Gastrocnemius medialis (tissue), 4 donors: ENCODE measurements at regions not wholly inside any gene's neighbourhood (a gene's known extent, or its start where the extent isn't known, plus 50 kb on each side); places are given as distances from the start of the nearest gene placed in this dataset.
"Not testable (repeated sequence)": the region's sequence is repeated elsewhere in the genome, so short reads cannot be mapped to it uniquely, and the experiment has no call there.

Experiments used
- ATAC-seq, 2 donors: fragments of 150-250 bp; one replicate each; pipeline ENCODE4 v1.9.1; 2016
- DNase-seq, 2 donors: peaks; one replicate each; pipeline ENCODE4 v3.0.0-alpha.2; 2019
- H3K27ac ChIP-seq, 4 donors: fragments of 200-600 bp; sonication (generic); 1 replicate in 1 of 4; 2 replicates in 3 of 4; pipeline ENCODE4 v1.5.1; 2016 to 2018; ENCODE audit warnings: mild to moderate bottlenecking in 2 of 4, moderate library complexity in 1 of 4
- H3K27me3 ChIP-seq, 3 donors: fragments of 200-600 bp; sonication (generic) in 2 of 3; 1 replicate in 1 of 3; 2 replicates in 2 of 3; pipeline versions ENCODE4 v1.5.1 to v1.6.0; 2016 to 2019; ENCODE audit warnings: mild to moderate bottlenecking in 1 of 3, moderate library complexity in 1 of 3
- H3K36me3 ChIP-seq, 2 donors: fragments of 200-600 bp; sonication (generic) in 1 of 2; one replicate each; pipeline ENCODE4 v1.5.1; 2017 to 2018
- H3K4me1 ChIP-seq, 2 donors: fragments of 200-600 bp; sonication (generic) in 1 of 2; one replicate each; pipeline ENCODE4 v1.5.1; 2016 to 2017; ENCODE audit warnings: mild to moderate bottlenecking in 2 of 2
- H3K4me3 ChIP-seq, 4 donors: fragments of 200-600 bp; sonication (generic) in 3 of 4; 1 replicate in 1 of 4; 2 replicates in 3 of 4; pipeline ENCODE4 v1.5.1; 2016 to 2019; ENCODE audit warnings: mild to moderate bottlenecking in 2 of 4
- H3K9me3 ChIP-seq, 3 donors: fragments of 200-600 bp; sonication (generic) in 2 of 3; 1 replicate in 1 of 3; 2 replicates in 2 of 3; pipeline ENCODE4 v1.5.1; 2016 to 2019
- POLR2A ChIP-seq, 2 donors: fragments of 450-650 bp; IDR thresholded peaks; one replicate each; pipeline ENCODE4 v1.6.1; 2017; ENCODE audit warnings: antibody characterized with exemption in 2 of 2, mild to moderate bottlenecking in 2 of 2, moderate library complexity in 2 of 2
- in situ Hi-C, 4 donors: fragments of 200-750 bp; cut with MboI; loops; one replicate each; pipeline versions ENCODE4 v1.15.0 to v1.8.0; 2017; ENCODE audit warnings: low sequenced_read_pairs in 4 of 4
- intact Hi-C: fragments of 100-400 bp; cut with DNase I; formaldehyde crosslinking; loops from one replicate; pipeline ENCODE4 v1.15.1; 2023; ENCODE audit warnings: low total_unique reads
- TF ChIP-seq, protein P1 (sequence below), 5 experiments: fragments of 450-650 bp in 3 of 5; fragments of 200-600 bp in 2 of 5; sonication (generic) in 2 of 5; IDR thresholded peaks in 4 of 5; conservative IDR thresholded peaks in 1 of 5; 1 replicate in 4 of 5; 2 replicates in 1 of 5; pipeline ENCODE4 v1.5.1; 2016 to 2019; ENCODE audit warnings: antibody characterized with exemption in 5 of 5, mild to moderate bottlenecking in 3 of 5, moderate library complexity in 3 of 5

GRCh38 chr22:22697377-22698117 lies 53.1 kb downstream of the GGTLC2 start:
- H3K36me3 ChIP-seq = no peaks in the 10 kb centered on the region
- in situ Hi-C loops = loop anchor here in 2 of 4 donors (10.0 to 25.0 kb wide), 2 partner anchors 57 to 235 kb away; no protein-coding TSS in a partner anchor

DNA sequence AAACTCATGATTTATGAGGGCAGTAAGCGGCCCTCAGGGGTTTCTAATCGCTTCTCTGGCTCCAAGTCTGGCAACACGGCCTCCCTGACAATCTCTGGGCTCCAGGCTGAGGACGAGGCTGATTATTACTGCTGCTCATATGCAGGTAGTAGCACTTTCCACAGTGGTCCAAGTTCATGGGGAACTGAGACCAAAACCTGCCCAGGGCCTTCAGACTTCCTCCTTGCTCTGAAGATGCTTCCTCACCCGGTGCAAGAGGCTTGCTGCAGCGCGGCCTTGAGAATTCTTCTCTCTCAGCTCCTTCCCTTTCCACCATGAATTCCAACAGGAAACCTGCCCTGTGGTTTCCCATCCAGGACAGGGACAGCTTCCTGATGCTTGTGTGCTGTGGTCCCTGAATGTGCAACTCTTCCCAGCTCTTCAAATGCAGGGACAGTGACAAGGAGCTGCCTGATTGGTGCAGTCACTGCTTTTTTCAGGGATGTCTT lies 53.9 kb downstream of the GGTLC2 start:
- no peaks in the 10 kb centered on the region for H3K36me3 ChIP-seq
- no peaks in the 10 kb centered on the region for H3K9me3 ChIP-seq
- in situ Hi-C loops = loop anchor here in 2 of 4 donors (10.0 to 25.0 kb wide), 2 partner anchors 56 to 236 kb away; no protein-coding TSS in a partner anchor
- H3K4me3 ChIP-seq = no peak overlapping the region
- TF ChIP-seq, protein P1, sequence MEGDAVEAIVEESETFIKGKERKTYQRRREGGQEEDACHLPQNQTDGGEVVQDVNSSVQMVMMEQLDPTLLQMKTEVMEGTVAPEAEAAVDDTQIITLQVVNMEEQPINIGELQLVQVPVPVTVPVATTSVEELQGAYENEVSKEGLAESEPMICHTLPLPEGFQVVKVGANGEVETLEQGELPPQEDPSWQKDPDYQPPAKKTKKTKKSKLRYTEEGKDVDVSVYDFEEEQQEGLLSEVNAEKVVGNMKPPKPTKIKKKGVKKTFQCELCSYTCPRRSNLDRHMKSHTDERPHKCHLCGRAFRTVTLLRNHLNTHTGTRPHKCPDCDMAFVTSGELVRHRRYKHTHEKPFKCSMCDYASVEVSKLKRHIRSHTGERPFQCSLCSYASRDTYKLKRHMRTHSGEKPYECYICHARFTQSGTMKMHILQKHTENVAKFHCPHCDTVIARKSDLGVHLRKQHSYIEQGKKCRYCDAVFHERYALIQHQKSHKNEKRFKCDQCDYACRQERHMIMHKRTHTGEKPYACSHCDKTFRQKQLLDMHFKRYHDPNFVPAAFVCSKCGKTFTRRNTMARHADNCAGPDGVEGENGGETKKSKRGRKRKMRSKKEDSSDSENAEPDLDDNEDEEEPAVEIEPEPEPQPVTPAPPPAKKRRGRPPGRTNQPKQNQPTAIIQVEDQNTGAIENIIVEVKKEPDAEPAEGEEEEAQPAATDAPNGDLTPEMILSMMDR (IDR thresholded peaks at IDR 0.05 in 4 of 5, conservative IDR thresholded peaks at IDR 0.05 in 1 of 5) = no peak
- TF ChIP-seq POLR2A (IDR thresholded peaks at IDR 0.05) = no peak
- ATAC-seq = no peak
- intact Hi-C loops = no loop called here
- H3K27me3 ChIP-seq = no peaks in the 10 kb centered on the region
- H3K4me1 ChIP-seq = no peaks in the 10 kb centered on the region
- no peak overlapping the region for H3K27ac ChIP-seq
- DNase-seq = no peak

More at GRCh38 chr22:22697377-22698117, 53.1 kb downstream of the GGTLC2 start:
- Histone ChIP-seq H3K4me1 (no peaks in the 10 kb centered on the region), H3K4me3 (no peak overlapping the region), H3K27me3 (no peaks in the 10 kb centered on the region), H3K27ac (no peak overlapping the region), H3K9me3 (no peaks in the 10 kb centered on the region)
- TF ChIP-seq POLR2A (IDR thresholded peaks at IDR 0.05) = no peak
- TF ChIP-seq, protein P1 (IDR thresholded peaks at IDR 0.05 in 4 of 5, conservative IDR thresholded peaks at IDR 0.05 in 1 of 5) = no peak
- DNase-seq (no peak), ATAC-seq (no peak)
- intact Hi-C loops = no loop called here

- Histone ChIP-seq H3K9me3 (no peaks in the 10 kb centered on the region), H3K27me3 (no peaks in the 10 kb centered on the region)
- in situ Hi-C loops = no loop called here
These were observed 56.2 kb downstream of the GGTLC2 start for GRCh38 chr22:22700631-22701030.

DNA sequence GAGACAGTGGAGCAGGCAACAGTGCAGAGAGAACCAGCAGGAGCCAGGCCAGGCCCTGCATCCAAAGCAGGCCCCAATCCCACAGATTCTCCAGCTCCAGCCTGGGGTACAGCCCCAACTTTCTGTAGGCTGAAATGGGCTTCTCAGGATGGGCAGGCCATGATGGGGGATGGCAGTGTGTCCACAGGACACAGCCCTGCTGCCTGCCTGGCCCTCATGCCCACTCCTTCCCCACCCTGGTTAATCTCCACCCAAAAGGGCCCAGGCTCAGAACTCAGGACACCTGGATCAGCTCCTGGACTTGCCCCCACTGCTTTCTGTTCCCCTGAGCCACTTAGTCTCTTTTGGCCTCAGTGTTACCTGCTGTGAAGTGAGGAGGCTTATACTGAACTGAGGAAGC lies 57.1 kb downstream of the GGTLC2 start:
- in situ Hi-C loops, H3K4me3 ChIP-seq, ATAC-seq, H3K36me3 ChIP-seq, H3K27me3 ChIP-seq, H3K27ac ChIP-seq, intact Hi-C loops, H3K9me3 ChIP-seq, H3K4me1 ChIP-seq, DNase-seq: not testable (repeated sequence)

More at GRCh38 chr22:22700631-22701030, 56.2 kb downstream of the GGTLC2 start:
- Histone ChIP-seq H3K4me3 (no peak overlapping the region), H3K4me1 (no peaks in the 10 kb centered on the region), H3K36me3 (no peaks in the 10 kb centered on the region), H3K27ac (no peak overlapping the region)
- TF ChIP-seq, protein P1 (IDR thresholded peaks at IDR 0.05 in 4 of 5, conservative IDR thresholded peaks at IDR 0.05 in 1 of 5) = no peak
- TF ChIP-seq POLR2A (IDR thresholded peaks at IDR 0.05) = no peak
- ATAC-seq (no peak), DNase-seq (no peak)
- intact Hi-C loops = no loop called here

- no peak for DNase-seq
- H3K27me3 ChIP-seq = no peaks in the 10 kb centered on the region
- intact Hi-C loops = no loop called here
These were observed 58.1 kb downstream of the GGTLC2 start for GRCh38 chr22:22702237-22703202.

More at GRCh38 chr22:22702237-22703202, 58.1 kb downstream of the GGTLC2 start:
- ATAC-seq = no peak
- Histone ChIP-seq H3K4me1 (no peaks in the 10 kb centered on the region), H3K9me3 (no peaks in the 10 kb centered on the region), H3K27ac (no peak overlapping the region), H3K4me3 (no peak overlapping the region), H3K36me3 (no peaks in the 10 kb centered on the region)
- in situ Hi-C loops = no loop called here
- TF ChIP-seq, protein P1 (IDR thresholded peaks at IDR 0.05 in 4 of 5, conservative IDR thresholded peaks at IDR 0.05 in 1 of 5) = no peak
- TF ChIP-seq POLR2A (IDR thresholded peaks at IDR 0.05) = no peak
